GM18909 (cell line): ENCODE measurements at regions not wholly inside any gene's neighbourhood (a gene's known extent, or its start where the extent isn't known, plus 50 kb on each side); places are given as distances from the start of the nearest gene placed in this dataset.

Experiments used
- ATAC-seq: cut with Tn5 transposase; IDR thresholded peaks from one replicate; pipeline ENCODE4 v1.9.1; 2021; ENCODE audit warnings: mild to moderate bottlenecking; ENCODE audit not compliant: unreplicated experiment, poor library complexity

- no peak for ATAC-seq
These were observed 423.5 kb upstream of the ZEB2 start for GRCh38 chr2:144943293-144943941.

- no peak for ATAC-seq
These were observed 422.8 kb upstream of the ZEB2 start for GRCh38 chr2:144942516-144943256.

- no peak for ATAC-seq
These were observed 422.0 kb upstream of the ZEB2 start for GRCh38 chr2:144941743-144942488.

GRCh38 chr2:144939590-144939989 is 419.7 kb upstream of the ZEB2 start:
- no peak for ATAC-seq

DNA sequence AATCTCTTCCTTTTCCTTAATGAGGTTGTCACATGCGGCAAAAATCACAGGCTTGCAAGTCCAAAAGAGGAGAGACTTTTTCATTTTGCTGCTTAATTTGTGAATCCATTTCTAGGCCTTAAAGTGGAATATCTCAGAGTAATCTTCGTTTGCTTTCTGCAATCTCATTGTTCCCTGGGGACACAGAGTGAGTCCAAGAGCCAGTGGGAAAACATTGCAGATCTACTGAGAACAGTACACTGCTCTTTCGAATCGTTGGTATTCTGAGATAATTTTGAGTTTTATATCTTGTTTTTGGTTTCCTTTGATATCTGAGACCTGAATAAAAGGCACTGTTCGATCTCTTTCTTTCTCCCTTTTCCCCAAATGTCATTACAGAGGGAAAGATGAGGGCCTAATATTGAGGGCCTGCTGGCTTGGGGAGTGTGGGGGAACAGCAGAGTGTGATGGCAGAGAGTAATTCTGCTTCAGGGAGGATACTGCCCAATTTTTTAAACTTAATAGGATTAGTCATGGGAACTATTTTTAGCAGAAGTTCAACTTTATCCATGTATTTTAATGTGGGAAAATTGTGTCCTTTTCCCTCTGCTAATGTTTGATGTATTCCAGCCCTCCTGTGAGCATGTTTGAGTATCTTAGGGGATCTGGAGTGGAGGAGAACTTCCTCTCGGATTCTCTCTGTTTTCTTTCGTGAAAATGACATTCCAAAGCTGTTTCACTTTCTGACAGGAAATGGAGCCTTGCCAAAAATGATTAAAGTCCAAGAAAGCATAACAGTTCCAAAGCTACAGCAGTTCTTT is 418.2 kb upstream of the ZEB2 start:
- no peak for ATAC-seq

- ATAC-seq, result no peak
These were observed 417.1 kb upstream of the ZEB2 start for GRCh38 chr2:144937066-144937465.

DNA sequence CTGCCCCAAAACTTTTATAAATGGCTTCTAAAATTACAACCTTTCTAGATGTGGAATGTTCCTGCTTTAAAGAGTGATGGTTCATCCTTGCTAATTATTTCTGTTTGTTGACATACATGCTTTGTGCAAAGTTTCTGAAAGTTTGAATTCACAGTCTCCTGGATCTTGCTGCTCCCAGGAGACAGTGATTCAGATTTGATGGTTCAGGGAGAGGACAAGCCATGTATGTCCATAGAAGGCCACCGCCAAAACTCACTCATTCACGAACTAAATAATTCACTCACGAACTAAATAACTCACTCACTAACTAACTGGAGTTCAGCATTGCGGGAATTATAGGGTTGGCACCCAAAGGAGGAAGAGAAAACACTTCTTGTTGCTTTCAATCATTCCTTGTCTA is 416.5 kb upstream of the ZEB2 start:
- no peak for ATAC-seq

DNA sequence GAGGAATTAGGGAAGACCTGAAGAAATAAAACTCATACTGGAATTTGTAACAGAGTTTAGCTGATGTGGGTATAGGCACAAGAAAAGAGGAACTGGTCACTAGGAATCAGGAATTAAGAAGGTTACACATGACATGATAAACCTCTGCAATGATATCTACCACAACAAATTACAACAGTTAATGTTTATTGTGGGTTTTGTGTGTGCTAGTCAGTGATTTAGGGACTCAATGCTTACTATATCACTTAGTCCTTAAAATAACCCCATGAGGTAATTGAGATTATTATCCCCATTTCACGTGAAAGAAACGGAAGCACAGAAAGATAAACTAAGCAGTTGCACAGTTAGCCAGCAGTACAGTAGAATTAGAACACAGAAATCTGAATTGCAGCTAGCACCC is 415.8 kb upstream of the ZEB2 start:
- ATAC-seq, result no peak

- no peak for ATAC-seq
These were observed 415.3 kb upstream of the ZEB2 start for GRCh38 chr2:144935191-144935590.

GRCh38 chr2:144931960-144932359 is 412.0 kb upstream of the ZEB2 start:
- ATAC-seq, result no peak

- ATAC-seq, result no peak
These were observed 411.6 kb upstream of the ZEB2 start for GRCh38 chr2:144931480-144931879.

DNA sequence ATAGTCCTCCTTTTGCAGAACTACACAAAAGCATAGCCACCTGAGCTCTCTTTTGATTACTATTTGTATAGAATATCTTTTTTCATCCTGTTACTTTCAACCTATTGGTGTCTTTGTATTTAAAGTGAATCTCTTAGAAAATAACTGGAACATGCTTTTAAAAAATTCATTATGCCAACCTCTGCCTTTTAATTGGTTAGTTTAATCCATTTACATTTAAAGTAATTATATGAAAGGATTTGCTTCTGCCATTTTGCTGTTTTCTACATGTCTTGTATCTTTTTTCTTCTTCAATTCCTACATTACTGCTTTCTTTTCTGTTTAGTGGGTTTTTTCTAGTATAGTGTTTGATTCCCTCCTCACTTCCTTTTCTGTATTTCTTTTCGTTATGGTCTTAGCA is 407.5 kb upstream of the ZEB2 start:
- no peak for ATAC-seq

GRCh38 chr2:144925886-144926285 is 406.0 kb upstream of the ZEB2 start:
- ATAC-seq, result no peak

DNA sequence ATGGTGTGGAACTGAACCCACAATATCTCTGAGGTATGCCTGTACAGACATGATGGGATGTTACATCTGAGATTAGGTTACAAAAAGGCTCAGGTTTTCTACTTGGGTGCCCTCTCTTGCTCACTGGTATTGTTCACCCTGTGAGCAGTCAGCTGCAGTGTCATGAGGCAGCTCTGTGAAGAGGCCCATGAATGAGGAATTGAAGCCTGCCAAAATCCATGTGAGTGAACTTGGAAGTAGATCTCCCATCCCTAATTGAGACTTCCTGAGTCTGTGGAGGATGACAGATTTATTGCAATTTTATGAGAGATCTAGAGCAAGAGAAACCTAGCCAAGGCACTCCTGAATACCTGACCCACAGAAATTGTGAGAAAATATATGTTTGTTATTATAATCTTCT is 404.9 kb upstream of the ZEB2 start:
- no peak for ATAC-seq

DNA sequence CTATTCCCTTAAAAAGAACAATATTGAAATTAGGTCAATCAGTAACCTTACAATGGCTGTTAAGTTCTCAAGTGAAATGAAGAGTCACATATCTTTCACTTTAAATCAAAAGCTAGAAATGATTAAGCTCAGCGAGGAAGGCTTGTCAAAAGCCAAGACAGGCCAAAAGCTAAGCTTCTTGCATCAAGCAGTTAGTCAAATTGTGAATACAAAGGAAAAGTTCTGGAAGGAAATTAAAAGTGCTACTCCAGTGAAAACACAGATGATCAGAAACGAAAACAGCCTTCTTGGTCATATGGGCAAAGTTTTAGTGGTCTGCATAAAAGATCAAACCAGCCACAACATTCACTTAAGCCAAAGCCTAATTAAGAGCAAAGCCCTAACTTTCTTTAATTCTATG is 402.6 kb upstream of the ZEB2 start:
- no peak for ATAC-seq

- ATAC-seq, result no peak
These were observed 401.0 kb upstream of the ZEB2 start for GRCh38 chr2:144920755-144921530.

DNA sequence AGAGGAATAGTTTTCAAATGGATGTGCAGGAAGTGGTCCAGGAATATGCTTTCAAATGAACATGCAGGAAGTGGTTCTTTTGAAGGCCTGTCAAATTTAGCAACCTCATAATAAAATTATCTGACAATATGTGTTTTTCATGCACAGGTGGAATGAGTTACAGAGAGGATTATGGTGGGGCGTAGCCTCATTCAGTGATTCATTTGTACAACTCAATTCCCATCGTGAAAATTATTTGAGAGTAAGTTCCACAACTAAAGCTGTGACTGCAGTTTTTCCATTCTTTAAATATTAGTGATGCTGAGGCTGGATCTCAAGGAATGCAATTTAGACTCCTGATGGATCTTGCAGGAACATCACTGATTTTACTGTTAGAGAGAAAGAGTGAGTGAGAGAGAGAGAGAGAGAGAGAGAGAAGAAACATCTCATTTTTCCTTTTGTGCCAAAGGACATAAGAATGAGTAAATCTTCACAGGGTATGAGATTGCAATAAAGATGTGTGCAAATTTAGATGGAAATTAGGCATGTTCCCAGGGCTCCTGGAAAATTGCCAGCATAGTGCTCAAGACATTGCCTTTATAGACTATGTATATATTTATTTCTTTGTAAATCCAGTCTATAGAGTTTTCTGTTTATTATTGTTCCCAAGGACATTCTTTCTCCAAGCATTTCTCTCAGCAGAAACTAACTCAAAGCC is 394.9 kb upstream of the ZEB2 start:
- no peak for ATAC-seq

- no peak for ATAC-seq
These were observed 394.2 kb upstream of the ZEB2 start for GRCh38 chr2:144914113-144914512.

DNA sequence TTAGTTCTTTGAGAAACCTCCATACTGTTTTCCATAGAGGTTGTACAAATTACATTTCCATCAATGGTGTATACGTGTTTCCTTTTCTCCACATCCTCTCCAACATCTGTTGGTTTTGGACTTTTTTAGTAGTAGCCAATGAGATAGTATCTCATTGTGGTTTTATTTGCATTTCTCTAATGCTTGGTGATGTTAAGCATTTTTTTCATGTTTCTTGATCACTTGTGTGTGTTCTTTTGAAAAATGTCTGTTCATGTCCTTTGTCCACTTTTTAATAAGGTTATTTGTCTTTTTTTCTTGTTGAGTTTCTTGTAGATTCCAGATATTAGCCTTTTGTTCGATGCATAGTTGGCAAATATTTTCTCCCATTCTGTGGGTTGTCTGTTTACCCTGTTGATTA is 392.3 kb upstream of the ZEB2 start:
- no peak for ATAC-seq
